PC-9 (cell line): ENCODE measurements at regions not wholly inside any gene's neighbourhood (a gene's known extent, or its start where the extent isn't known, plus 50 kb on each side); places are given as distances from the start of the nearest gene placed in this dataset.

Experiments
- CTCF ChIP-seq: fragments of 200-600 bp; sonication (generic); conservative IDR thresholded peaks from 2 replicates; pipeline ENCODE4 v1.6.1; 2017; ENCODE audit warnings: mixed run types, antibody characterized with exemption, mild to moderate bottlenecking, moderate library complexity
- EZH2 ChIP-seq: fragments of 200-600 bp; sonication (generic); IDR thresholded peaks from 2 replicates; pipeline ENCODE4 v1.8.0; 2017; ENCODE audit warnings: antibody characterized with exemption, low read depth

GRCh38 chr9:108058135-108058814 is 568.7 kb upstream of the KLF4 start:
- TF ChIP-seq CTCF (no peak), EZH2 (no peak)
